CD4-positive, alpha-beta T cell treated with Interleukin-15 for 1 hour (primary cell): ENCODE measurements at regions not wholly inside any gene's neighbourhood (a gene's known extent, or its start where the extent isn't known, plus 50 kb on each side); places are given as distances from the start of the nearest gene placed in this dataset.
"Not testable (repeated sequence)": the region's sequence is repeated elsewhere in the genome, so short reads cannot be mapped to it uniquely, and the experiment has no call there.

Source experiments
- DNase-seq: peaks from one replicate; pipeline ENCODE4 v3.0.0-alpha.2; 2020

GRCh38 chr7:4319280-4319679 is 362.8 kb upstream of the FOXK1 start:
- DNase-seq = no peak

GRCh38 chr7:4325732-4326131 is 356.4 kb upstream of the FOXK1 start:
- DNase-seq = no peak

- DNase-seq = no peak
Measured at GRCh38 chr7:4331711-4332110, 350.4 kb upstream of the FOXK1 start.

GRCh38 chr7:4338556-4338955 is 343.5 kb upstream of the FOXK1 start:
- no peak for DNase-seq

- no peak for DNase-seq
Measured at GRCh38 chr7:4343272-4344247, 338.5 kb upstream of the FOXK1 start.

GRCh38 chr7:4345004-4345403 is 337.1 kb upstream of the FOXK1 start:
- no peak for DNase-seq

GRCh38 chr7:4352069-4352468 is 330.0 kb upstream of the FOXK1 start:
- no peak for DNase-seq

- no peak for DNase-seq
Measured at GRCh38 chr7:4361774-4362173, 320.3 kb upstream of the FOXK1 start.

- no peak for DNase-seq
Measured at GRCh38 chr7:4383584-4383983, 298.5 kb upstream of the FOXK1 start.

GRCh38 chr7:4386190-4386589 is 295.9 kb upstream of the FOXK1 start:
- DNase-seq = no peak

- DNase-seq = not testable (repeated sequence)
Measured at GRCh38 chr7:4391103-4391502, 291.0 kb upstream of the FOXK1 start.

GRCh38 chr7:4394736-4395135 is 287.4 kb upstream of the FOXK1 start:
- DNase-seq = no peak

GRCh38 chr7:4399121-4399520 is 283.0 kb upstream of the FOXK1 start:
- no peak for DNase-seq

- DNase-seq = no peak
Measured at GRCh38 chr7:4399596-4399995, 282.5 kb upstream of the FOXK1 start.

- DNase-seq = no peak
Measured at GRCh38 chr7:4406288-4407058, 275.6 kb upstream of the FOXK1 start.

GRCh38 chr7:4409946-4410345 is 272.1 kb upstream of the FOXK1 start:
- DNase-seq = no peak

GRCh38 chr7:4416396-4417056 is 265.6 kb upstream of the FOXK1 start:
- no peak for DNase-seq

- no peak for DNase-seq
Measured at GRCh38 chr7:4428526-4428925, 253.6 kb upstream of the FOXK1 start.

- no peak for DNase-seq
Measured at GRCh38 chr7:4430227-4430626, 251.9 kb upstream of the FOXK1 start.

GRCh38 chr7:4434306-4434705 is 247.8 kb upstream of the FOXK1 start:
- no peak for DNase-seq

GRCh38 chr7:4436361-4436895 is 245.7 kb upstream of the FOXK1 start:
- DNase-seq = no peak

- no peak for DNase-seq
Measured at GRCh38 chr7:4436936-4437335, 245.2 kb upstream of the FOXK1 start.

GRCh38 chr7:4437916-4438315 is 244.2 kb upstream of the FOXK1 start:
- DNase-seq = no peak
